Stimulated activated CD8-positive, alpha-beta memory T cell treated with anti-CD3 and anti-CD28 coated beads, Interleukin-4, amount 100 ng/mL, for 48 hours (primary cell): ENCODE measurements at regions not wholly inside any gene's neighbourhood (a gene's known extent, or its start where the extent isn't known, plus 50 kb on each side); places are given as distances from the start of the nearest gene placed in this dataset.
"Not testable (repeated sequence)": the region's sequence is repeated elsewhere in the genome, so short reads cannot be mapped to it uniquely, and the experiment has no call there.

Source experiments
- DNase-seq: peaks from one replicate; pipeline ENCODE4 v3.0.0-alpha.2; 2020

DNA sequence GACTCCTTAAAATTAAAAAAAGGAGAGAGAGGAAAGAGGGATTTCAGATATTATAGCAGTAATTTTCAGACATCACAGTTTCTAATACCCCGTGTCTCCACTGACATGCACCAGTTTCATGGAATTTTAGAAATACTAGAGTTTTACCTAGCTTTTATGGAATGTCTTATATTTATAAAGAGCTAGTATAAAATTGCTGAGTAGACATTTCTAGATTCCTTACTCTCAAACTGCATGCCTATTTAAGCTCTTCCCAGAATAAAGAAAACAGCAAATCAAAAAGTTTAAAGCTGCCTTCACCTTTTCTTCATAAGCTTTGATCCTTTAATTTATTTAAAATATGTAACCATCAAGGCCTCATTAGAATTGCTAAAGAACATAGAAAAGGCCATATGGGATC is 247.4 kb upstream of the IL12A start:
- DNase-seq, result no peak

DNA sequence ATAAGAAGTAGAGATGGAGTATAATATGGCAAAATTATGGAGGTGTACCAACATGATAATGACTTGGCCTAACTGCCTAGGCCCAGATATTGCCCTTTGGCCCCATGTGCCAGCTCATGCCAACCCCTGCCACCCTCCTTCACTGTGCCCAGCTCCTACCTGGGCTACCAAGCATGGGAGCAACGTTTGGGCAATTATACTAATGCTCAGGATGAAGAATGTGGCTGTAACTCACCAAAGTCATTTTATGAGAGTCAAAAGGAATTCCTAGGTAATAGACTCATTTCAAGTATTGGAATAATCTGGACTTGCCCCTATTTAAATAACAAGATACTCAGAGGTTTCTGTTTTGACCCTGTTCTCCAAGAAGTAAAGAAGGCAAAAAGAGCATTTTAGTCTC is 240.2 kb upstream of the IL12A start:
- no peak for DNase-seq

DNA sequence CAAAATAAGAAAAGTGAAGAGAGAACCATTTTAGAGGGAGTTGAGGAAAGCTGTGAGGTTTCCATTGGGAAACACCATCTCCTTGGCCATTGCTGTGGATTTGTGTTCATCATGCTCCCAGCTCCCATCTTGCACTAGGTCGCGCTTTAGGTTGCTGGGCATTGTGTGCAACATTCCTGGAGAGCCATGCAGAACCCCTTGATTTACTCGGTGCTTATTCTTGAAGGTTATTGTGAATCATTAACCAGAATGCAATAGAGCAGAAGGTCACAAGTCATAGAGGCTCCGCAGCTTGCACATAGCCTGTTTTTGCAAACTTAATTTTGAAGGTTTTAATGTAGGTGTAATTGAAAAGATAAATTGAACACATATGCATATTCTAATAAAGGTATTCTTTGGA is 239.2 kb upstream of the IL12A start:
- no peak for DNase-seq

DNA sequence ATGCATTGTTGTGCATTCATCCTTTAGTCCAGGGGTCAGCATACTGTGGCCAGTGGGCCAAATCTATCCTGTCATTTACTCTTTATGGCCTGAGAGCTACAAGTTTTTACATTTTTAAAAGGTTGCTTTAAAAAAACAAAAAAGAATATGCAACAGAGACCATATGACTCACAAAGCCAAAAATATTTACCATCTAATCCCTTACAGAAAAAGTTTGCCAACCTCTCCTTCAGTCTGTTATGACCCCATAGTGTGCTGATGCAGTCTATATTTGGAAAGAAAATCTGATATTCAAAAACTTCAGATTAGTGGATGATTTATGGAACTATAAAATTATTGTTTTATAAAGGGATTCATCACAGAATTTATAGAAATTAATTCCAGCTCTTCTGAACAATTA is 237.5 kb upstream of the IL12A start:
- no peak for DNase-seq

DNA sequence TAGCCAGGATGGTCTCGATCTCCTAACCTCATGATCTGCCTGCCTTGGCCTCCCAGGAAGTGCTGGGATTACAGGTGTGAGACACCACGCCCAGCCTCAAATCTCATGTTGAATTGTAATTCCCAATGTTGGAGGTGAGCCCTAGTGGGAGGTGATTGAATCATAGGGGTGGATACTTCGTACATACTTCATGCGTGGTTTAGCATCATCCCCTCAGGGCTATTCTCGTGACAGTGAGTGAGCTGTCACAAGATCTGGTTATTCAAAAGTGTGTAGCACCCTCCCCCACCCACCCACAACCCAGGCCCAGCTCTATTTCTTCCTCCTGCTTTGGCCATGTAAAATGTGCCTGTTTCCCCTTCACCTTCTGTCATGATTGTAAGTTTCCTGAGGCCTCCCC is 236.9 kb upstream of the IL12A start:
- DNase-seq, result no peak

DNA sequence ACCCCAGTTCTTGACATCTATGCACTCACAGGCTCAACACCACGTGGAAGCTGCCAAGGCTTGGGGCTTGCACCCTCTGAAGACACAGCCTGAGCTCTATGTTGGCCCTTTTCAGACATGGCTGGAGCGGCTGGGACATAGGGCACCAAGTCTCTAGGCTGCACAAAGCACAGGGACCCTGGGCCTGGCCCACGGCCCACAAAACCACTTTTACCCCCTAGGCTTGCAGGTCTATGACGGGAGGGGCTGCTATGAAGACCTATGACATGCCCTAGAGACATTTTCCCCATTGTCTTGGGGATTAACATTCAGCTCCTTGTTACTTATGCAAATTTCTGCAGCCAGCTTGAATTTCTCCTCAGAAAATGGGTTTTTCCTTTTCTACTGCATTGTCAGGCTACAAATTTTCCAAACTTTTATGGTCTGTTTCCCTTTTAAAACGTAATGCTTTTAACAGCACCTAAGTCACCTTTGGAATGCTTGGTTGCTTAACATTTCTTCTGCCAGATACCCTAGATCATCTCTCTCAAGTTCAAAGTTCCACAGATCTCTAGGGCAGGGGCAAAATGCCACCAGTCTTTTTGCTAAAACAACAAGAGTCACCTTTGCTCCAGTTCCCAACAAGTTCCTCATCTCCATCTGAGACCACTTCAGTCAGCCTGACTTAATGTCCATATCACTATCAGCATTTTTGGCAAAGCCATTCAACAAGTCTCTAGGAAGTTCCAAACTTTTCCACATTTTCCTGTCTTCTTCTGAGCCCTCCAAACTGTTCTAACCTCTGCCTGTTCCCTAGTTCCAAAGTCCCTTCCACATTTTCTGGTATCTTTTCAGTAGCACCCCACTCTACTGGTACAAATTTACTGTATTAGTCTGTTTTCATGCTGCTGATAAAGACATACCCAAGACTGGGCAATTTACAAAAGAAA is 232.1 kb upstream of the IL12A start:
- DNase-seq, result not testable (repeated sequence)

DNA sequence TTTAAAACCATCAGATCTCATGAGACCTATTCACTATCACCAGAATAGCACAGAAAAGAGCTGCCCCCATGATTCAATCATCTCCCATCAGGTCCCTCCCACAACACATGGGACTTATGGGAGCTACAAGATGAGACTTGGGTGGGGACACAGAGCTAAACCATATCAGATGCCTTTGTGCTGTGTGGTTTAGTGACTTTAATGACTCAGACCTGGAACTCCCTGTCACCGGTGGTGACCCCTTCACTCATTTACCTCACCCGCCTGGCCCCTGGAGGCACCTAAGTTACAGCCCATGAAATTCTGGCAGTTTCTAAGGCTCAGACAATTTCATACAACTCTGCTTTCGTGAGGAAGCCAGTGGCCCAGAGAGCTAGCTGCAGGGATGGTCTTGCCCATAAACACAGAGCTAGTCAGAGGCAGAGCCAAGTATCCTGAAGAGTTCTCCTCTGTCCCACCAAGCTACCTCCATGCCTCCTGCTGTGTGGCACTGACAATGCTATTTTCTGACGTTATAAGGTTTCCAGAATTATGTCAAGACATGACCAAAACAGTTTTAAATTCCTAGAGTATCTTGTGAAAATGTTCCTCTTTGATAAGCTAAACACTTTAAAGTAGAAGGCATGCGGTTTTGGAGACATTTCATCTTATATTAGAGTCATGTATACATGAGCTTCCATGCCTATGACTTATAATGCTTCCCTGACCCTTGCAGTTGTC is 231.1 kb upstream of the IL12A start:
- DNase-seq, result no peak

DNA sequence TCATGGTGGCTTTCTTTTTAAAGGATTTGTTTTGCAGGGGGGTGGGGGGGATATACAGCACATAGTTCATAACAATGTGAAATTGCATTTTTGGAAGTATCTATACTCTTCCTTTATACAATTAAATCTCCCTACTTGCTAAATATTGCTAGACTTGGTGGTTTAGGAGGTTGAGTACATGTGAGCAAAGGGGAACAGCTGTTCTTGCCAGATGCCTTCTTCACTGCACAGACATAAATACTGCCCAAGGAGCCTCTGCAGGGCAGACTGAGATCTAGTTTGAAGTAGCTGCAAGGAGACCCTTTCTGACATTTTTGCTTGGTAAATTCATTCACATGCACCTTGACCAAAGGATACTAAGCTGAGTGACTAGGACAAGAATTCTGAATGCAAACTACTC is 228.6 kb upstream of the IL12A start:
- DNase-seq, result no peak

DNA sequence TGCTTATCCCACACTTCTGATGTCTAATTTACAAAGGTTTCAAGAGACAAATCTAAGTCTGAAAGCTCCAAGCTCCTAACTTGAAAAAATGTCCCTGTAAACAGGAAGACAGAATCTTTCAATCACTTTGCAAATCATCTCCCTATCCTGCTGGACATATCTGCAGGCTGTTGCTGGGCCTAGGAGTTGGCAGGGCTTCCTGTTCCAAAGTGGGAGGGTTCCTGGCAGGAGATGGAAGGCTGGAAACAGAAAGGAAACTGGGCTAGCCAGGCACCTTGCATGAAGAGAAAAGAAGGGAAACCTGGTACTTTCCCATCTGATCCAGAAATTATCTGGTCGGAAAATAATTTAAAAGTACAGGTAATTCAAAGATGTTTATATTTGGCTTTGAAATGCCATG is 227.3 kb upstream of the IL12A start:
- no peak for DNase-seq

DNA sequence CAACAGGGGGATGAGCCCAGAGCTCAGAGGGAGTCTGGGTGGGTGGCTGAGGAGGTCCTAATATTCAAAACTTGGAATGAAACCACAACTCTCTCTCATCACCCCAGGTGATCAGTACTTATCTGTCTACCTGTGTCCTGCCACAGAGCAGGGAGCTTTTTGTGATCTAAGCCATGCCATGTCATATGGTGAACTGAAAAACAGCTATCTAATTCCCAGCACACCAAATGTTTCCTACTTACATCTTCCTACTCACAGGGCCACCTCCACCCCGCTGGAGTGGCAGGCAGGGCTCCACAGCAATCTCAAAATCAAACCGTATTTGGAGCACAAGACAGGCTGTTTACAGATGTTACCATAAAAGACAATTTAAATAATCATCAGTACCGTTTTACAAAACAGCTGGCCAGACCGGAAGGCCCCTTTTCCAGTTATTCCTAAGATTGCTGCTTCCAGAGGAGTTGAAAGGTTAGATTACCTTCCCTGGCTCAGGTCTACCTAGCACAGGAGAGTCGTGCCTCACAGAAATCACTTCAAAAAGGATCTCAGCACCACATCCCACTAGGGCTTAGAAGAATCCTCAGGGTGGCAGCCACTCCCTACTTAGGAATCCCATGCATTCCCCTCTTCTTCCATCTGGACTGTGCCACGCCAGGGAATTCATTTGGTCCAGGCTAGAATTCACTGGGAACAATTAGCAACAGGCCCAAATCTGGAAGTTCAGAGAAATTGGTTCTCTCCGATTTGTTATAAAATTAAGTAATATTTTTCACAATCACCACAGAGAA is 226.6 kb upstream of the IL12A start:
- DNase-seq, result no peak

DNA sequence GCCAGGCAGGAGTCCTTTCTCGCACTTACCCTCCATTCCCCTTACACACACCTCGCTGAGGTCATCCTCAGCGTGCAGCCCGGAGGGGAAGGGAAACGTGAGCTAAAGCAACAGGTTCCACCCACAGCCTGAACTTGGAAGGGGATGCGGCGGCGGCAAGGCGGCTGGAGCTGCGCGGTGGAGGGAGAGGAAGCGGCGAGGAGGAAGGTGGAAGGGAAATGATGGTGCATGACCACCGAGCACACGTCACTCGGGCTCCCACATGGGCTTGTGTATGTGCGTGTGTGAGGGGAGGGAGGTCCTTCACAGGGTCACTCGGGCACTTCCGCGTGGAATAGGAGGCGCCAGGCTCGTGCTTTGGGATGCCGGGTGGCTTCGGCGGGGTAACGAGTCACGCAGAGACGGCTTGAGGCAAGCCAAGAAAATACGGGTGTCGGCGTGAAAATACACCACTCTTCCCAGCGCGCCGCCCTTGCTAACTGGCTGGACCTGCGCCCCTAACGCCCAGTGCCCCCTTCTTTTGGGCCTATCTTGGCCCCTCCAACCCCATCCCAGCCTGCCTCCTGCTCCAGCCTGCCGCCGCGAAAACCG is 225.5 kb upstream of the IL12A start:
- peak; percentile 58 for DNase-seq

DNA sequence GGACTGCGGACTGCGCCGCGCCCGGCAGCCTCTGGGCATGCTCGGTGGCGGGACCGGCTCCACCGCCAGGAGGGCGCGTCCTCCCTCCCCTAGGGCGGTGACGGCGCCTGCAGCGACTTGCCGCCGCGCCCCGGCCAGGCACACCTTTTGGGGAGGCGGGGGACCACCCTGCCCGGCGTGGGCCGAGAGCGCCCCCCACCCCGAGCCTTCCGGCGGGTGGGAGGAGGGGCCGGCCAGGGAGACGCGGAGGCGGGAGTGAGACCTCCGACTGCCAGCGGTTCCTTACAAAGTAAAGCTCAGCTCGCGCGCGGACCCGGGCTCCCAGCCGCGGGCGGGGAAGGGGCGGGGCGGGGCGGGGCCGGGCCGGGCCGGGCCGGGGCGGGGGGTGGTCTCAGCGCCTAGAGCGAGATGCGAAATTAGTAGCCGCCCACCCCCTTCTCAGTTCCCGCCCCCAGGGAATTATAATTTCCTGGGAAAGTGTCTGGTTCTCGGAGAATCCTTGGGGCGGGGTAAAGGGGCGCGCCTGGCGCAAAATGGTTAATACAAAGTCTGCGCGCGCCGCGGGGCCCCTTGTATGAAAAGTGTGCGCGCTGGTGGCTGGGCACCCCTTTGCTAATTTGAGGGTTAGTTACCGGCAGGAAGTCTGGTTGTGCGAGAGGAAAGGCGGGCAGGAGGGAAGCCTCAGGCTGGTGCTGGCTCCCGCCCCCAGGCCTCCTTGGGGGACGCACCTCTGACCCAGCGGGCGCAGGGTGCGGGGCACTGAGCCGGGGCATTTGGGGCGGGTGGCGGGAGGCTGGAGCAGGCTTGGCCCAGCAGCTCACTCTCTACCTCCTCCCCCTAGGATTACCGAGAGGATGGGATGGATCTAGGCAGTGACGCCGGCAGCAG is 224.8 kb upstream of the IL12A start:
- peak; percentile 67 for DNase-seq

DNA sequence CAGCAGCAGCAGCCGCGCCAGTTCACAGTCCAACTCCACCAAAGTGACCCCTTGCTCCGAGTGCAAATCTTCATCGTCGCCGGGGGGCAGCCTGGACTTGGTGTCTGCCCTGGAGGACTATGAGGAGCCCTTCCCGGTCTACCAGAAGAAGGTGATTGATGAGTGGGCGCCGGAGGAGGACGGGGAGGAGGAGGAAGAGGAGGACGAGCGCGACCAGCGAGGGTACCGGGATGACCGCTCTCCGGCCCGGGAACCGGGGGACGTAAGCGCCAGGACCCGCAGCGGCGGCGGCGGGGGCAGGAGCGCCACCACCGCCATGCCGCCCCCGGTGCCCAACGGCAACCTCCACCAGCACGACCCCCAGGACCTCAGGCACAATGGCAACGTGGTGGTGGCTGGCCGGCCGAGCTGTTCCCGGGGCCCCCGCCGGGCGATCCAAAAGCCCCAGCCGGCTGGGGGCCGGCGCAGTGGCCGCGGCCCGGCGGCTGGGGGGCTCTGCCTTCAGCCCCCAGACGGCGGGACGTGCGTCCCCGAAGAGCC is 224.1 kb upstream of the IL12A start:
- no peak for DNase-seq

DNA sequence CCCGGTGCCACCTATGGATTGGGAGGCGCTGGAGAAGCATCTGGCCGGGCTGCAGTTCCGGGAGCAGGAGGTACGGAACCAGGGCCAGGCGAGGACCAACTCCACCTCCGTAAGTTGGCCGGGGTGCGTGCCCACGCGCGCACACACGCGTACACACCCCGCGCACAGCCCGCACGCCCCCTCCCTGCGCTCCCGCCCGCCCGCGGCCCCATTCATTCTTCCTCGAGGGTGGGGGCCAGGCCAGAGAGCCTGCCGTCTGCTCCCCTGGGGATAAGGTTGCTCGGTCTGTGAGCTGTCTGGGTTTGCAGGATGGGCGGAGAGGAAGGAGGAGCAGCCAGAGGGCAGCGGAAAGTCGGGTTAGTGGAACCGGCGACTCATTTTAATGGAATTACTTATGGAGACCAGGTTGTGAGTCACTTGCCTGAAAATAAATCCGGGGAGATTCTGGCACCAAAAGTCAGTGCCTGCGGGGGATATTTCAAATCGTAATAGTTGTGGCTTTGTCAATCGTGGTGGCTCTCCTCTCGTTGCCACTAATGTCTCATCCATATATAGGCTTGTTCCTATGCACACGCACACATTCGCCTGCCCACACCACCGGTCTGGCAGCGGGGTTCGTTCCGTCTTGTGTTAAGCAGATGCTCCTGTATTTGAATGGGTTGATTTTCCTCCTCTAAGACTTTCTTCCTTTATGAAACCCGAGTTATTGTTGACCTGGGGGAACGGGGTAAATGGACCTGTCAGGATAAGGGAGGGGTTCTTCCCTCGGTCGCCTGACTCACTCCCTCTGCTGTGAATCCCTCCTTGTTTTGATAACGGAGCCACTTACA is 223.4 kb upstream of the IL12A start:
- DNase-seq, result peak; percentile 31

DNA sequence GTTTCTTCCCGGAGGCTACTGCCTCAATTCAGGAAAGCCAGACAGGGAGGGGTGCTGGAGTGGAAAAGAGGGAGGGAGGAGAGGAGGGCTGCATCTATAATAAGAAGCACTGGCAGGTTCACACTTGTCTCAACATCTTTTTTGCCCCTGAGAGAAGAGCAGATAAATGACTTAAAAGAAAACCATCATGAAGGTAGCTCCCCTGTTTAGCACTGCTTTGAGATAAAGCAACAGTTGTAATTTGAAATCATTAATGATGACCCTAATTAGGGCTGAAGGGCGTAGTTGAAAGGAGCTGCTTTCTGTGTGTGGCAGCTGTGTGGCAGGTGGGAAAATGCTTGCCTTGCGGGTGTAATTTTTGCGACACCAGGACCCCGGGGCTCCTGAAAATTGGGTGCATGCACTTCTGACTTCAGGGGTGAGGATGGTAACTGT is 222.8 kb upstream of the IL12A start:
- DNase-seq, result no peak

DNA sequence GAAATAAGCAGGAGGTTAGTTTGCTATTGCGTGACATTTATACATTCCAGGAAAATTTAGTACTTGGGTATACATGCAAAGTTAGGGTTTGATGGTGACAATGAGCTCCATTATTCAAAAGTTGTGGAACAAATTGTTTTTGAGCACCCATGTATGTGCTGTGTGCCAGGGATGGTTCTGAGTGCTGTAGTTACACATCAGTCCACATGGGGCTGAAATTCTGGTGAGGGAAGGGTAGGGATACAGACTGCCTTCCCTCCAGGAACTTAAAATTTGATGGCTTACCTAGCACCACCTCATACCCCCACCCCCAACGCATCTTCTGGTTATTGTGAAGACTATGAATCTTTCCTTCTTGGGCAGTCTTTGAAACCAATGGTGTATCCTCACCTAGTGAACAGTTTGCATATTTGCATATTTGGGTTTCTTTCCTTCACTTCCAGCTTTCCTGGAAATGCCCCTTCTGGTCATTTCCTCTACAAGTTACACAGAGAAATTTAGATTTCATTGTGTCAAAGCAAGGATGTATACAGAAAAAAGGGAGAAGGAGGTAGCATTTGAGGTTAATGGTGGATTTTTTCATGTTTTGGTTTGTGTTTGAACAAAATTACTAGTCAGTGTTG is 222.0 kb upstream of the IL12A start:
- no peak for DNase-seq

DNA sequence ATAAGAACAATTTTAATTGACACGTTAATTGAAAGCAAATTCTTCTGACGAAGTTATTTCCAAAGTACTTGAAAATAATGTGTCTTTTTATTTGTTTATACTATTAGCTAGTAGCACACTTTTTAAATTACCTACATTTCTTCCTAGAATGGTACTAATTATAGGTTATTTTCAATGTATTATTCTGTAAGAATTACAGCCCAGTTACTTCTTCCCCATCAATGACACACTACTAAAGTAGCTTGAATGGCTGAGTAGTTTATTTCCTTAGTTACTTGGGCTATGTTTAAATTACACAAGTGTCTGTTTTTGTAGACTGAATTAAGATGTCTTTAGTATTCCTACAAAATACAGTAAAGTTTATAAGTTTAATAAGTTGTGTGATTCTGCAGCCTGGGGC is 217.6 kb upstream of the IL12A start:
- DNase-seq, result no peak

DNA sequence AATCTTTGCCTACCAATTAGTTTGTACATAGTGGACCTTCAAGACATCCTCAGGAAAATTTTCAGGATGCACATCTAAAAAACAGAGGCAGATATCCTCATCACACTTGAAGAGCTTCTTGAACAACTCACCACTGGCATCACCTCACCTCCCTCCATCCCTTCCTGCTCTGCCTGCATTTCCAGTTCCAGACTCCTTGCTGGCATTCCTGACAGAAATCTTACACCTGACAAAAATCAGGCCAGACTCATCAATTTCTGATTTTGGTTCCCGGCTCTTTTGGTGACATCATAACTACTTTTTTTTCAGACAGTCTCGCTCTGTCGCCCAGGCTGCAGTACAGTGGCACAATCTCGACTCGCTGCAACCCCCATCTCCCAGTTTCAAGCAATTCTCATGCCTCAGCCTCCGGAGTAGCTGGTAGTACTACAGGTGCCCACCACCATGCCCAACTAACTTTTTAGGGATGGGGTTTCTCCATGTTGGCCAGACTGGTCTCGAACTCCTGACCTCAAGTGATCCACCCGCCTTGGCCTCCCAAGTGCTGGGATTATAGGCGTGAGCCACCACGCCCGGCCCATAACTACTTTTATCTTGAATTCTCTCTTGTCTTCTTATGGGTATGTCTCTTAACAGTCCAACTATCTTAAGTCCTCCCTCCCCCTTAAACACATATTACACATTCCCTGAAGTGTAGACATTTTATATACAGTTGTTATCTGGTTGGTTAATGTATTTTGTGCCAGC is 216.6 kb upstream of the IL12A start:
- no peak for DNase-seq

DNA sequence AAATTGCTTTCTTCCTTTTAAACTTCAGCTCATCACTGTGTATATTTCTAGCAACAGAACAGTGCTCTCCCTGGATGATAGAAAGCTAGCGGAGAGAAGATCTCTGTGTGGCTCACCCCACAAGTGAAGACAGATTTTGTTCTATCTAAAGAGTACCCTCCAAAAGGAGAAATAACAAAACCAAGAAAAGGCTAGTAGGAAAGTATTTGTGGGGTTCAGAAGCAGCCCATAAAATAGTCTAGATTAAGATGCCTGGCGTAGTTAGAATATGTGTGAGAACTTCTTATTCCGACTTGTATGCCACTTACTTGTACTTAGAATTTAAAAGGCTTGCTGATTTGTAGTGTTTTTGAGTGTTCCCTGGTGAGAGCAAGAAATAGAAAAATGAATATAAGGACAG is 214.9 kb upstream of the IL12A start:
- no peak for DNase-seq
